Glutamatergic neuron (in vitro differentiated cells): ENCODE measurements at regions not wholly inside any gene's neighbourhood (a gene's known extent, or its start where the extent isn't known, plus 50 kb on each side); places are given as distances from the start of the nearest gene placed in this dataset.

ENCODE experiments used
- DNase-seq: peaks from one replicate; pipeline ENCODE4 v3.0.0; 2022
- H3K27ac Mint-ChIP-seq: one replicate; pipeline ENCODE4 v1.8.0; 2020; ENCODE audit warnings: mild to moderate bottlenecking, mixed read lengths, inconsistent platforms; ENCODE audit not compliant: unreplicated experiment
- H3K27me3 Mint-ChIP-seq: one replicate; pipeline ENCODE4 v1.8.0; 2020; ENCODE audit warnings: mild to moderate bottlenecking, moderate library complexity, mixed read lengths, inconsistent platforms; ENCODE audit not compliant: unreplicated experiment
- H3K36me3 Mint-ChIP-seq: one replicate; pipeline ENCODE4 v1.8.0; 2020; ENCODE audit warnings: mild to moderate bottlenecking, mixed read lengths, inconsistent platforms; ENCODE audit not compliant: unreplicated experiment
- H3K4me1 Mint-ChIP-seq: one replicate; pipeline ENCODE4 v1.8.0; 2020; ENCODE audit warnings: mild to moderate bottlenecking, low read depth, mixed read lengths, inconsistent platforms; ENCODE audit not compliant: unreplicated experiment
- H3K4me3 Mint-ChIP-seq: one replicate; pipeline ENCODE4 v1.8.0; 2020; ENCODE audit warnings: mild to moderate bottlenecking, mixed read lengths, inconsistent platforms; ENCODE audit not compliant: unreplicated experiment
- H3K9me3 Mint-ChIP-seq: one replicate; pipeline ENCODE4 v1.8.0; 2020; ENCODE audit warnings: mild to moderate bottlenecking, moderate library complexity, mixed read lengths, inconsistent platforms; ENCODE audit not compliant: unreplicated experiment
- CTCF ChIP-seq: fragments of 200-600 bp; sonication (generic); IDR thresholded peaks from one replicate; pipeline ENCODE4 v1.5.0; 2021; ENCODE audit not compliant: partially characterized antibody, unreplicated experiment

- Mint-ChIP-seq H3K36me3 (no peaks in the 10 kb centered on the region), H3K9me3 (no peaks in the 10 kb centered on the region), H3K27me3 (peaks cover 15% of the 10 kb centered on the region), H3K27ac (no peak overlapping the region), H3K4me1 (no peaks in the 10 kb centered on the region), H3K4me3 (no peak overlapping the region)
- no peak for DNase-seq
- TF ChIP-seq CTCF: no peak
Measured at GRCh38 chr22:26901198-26901816, 243.9 kb downstream of the MIAT start.

DNA sequence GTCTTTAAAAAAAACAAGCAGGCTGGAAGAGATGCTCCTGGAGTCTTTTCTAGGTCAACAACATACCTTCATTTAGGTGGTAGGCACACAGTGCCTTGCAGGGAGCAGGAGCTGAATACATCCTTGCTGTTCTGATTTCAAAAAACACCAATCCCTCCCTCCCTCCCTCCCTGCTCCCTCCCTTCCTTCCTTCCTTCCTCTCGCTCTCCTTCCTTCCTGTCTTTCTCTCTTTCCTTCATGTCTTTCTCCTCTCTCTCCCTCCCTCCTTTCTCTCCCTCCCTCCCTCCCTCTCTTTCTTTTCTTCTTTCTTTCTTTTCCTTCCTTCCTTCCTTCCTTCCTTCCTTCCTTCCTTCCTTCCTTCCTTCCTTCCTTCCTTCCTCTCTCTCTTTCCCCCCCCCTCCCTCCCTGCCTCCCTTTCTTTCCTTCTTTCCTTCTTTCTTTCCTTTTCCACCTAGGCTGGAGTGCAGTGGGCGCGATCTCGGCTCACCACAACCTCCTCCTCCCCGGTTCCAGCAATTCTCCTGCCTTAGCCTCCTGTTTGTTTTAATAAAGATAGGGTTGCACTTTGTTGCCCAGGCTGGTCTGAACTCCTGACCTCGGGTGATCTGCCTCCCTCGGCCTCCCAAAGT lies 245.1 kb downstream of the MIAT start:
- no peak for DNase-seq
- Mint-ChIP-seq H3K36me3 (no peaks in the 10 kb centered on the region), H3K4me3 (peak overlapping the region; percentile 92), H3K4me1 (no peaks in the 10 kb centered on the region), H3K9me3 (no peaks in the 10 kb centered on the region), H3K27me3 (peaks cover 15% of the 10 kb centered on the region), H3K27ac (no peak overlapping the region)
- no peak for TF ChIP-seq CTCF

DNA sequence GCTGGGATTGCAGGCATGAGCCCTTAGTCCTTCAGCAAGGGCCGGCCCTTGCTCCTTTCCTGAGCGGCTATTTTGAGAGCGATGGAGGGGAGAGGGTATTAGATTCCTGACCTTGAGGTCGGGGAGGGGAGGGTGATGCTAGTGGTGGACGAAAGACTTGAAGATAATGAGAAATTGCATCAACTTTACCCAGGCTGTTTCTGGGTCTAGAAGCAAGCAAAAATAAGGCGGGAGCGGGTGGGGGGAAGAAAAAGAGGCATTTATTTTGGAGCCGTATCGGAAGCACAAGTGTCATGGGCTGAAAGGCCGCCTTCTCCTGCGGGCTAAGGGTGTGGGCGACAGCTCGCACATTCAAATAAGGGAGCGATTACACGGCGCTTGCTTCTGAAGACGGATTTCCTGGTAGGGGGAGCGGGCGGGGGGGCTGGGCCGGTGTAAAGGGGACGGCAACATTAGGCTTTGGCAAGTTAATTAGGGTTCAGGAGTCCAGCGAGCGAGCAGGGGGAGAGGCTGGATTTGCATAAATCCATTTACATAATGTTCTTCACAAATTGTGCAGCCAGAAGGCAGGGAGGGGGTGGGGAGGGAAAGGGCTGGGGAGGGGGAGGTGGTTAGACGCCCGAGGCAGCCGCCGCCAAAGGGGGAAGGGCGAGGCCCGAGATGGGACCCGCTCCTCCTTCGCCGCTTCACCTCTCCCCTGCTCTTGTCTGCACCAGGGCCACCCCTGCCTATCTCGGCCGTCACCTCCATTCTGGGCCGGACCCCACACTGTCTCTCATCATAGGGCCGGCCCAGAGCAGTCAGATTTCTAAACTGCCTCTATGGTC lies 245.9 kb downstream of the MIAT start:
- TF ChIP-seq CTCF: no peak
- Mint-ChIP-seq H3K27ac (no peak overlapping the region), H3K4me3 (peak overlapping the region; percentile 92), H3K4me1 (no peaks in the 10 kb centered on the region), H3K36me3 (no peaks in the 10 kb centered on the region), H3K9me3 (no peaks in the 10 kb centered on the region), H3K27me3 (peaks cover 17% of the 10 kb centered on the region)
- peak; percentile 31 for DNase-seq

- TF ChIP-seq CTCF: no peak
- H3K4me3 Mint-ChIP-seq: no peak overlapping the region
- no peaks in the 10 kb centered on the region for H3K9me3 Mint-ChIP-seq
- no peak for DNase-seq
- peaks cover 17% of the 10 kb centered on the region for H3K27me3 Mint-ChIP-seq
- no peaks in the 10 kb centered on the region for H3K36me3 Mint-ChIP-seq
- no peaks in the 10 kb centered on the region for H3K4me1 Mint-ChIP-seq
- H3K27ac Mint-ChIP-seq: no peak overlapping the region
Measured at GRCh38 chr22:26904483-26904882, 247.1 kb downstream of the MIAT start.

- TF ChIP-seq CTCF: no peak
- Mint-ChIP-seq H3K9me3 (peaks cover 2% of the 10 kb centered on the region), H3K36me3 (no peaks in the 10 kb centered on the region), H3K27ac (no peak overlapping the region), H3K4me1 (no peaks in the 10 kb centered on the region), H3K27me3 (peaks cover 19% of the 10 kb centered on the region), H3K4me3 (no peak overlapping the region)
- DNase-seq: no peak
Measured at GRCh38 chr22:26905076-26905475, 247.7 kb downstream of the MIAT start.
